Heart right ventricle (tissue), 16 donors: ENCODE measurements at regions not wholly inside any gene's neighbourhood (a gene's known extent, or its start where the extent isn't known, plus 50 kb on each side); places are given as distances from the start of the nearest gene placed in this dataset.
"Not testable (repeated sequence)": the region's sequence is repeated elsewhere in the genome, so short reads cannot be mapped to it uniquely, and the experiment has no call there.

Source experiments
- ATAC-seq, 8 donors: fragments of 200-7000 bp; cut with Tn5 transposase; one replicate each; pipeline ENCODE4 v1.9.1; 2020; ENCODE audit warnings: mild to moderate bottlenecking in 8 of 8, moderate library complexity in 8 of 8, moderate number of reproducible peaks in 1 of 8
- DNase-seq, 2 donors: peaks; one replicate each; pipeline ENCODE4 v3.0.0-alpha.2; 2020
- H3K27ac ChIP-seq, 10 donors: fragments of 200-600 bp; sonication (generic) in 2 of 10; one replicate each; pipeline versions ENCODE4 v1.5.0 to v1.8.0; 2020 to 2022; ENCODE audit warnings: mild to moderate bottlenecking in 3 of 10
- H3K27me3 ChIP-seq, 7 donors: fragments of 200-600 bp; one replicate each; pipeline ENCODE4 v1.8.0; 2021 to 2022; ENCODE audit warnings: mild to moderate bottlenecking in 2 of 7
- H3K36me3 ChIP-seq, 9 donors: fragments of 200-600 bp; sonication (generic) in 1 of 9; one replicate each; pipeline versions ENCODE4 v1.5.0 to v1.8.0; 2020 to 2022; ENCODE audit warnings: mild to moderate bottlenecking in 2 of 9
- H3K4me1 ChIP-seq, 9 donors: fragments of 200-600 bp; sonication (generic) in 1 of 9; one replicate each; pipeline versions ENCODE4 v1.5.0 to v1.8.0; 2020 to 2022; ENCODE audit warnings: mild to moderate bottlenecking in 4 of 9
- H3K4me3 ChIP-seq, 10 donors: fragments of 200-600 bp; sonication (generic) in 2 of 10; one replicate each; pipeline versions ENCODE4 v1.5.0 to v1.8.0; 2020 to 2022; ENCODE audit warnings: mild to moderate bottlenecking in 7 of 10, moderate library complexity in 2 of 10
- H3K9me3 ChIP-seq, 11 donors: fragments of 200-600 bp in 10 of 11; sonication (generic) in 2 of 11; one replicate each; pipeline versions ENCODE4 v1.5.0 to v1.8.0; 2013 to 2022; ENCODE audit warnings: mild to moderate bottlenecking in 2 of 11, control low read depth in 1 of 11, moderate library complexity in 1 of 11
- CTCF ChIP-seq, 9 donors: fragments of 200-600 bp; sonication (generic) in 2 of 9; IDR thresholded peaks; one replicate each; pipeline versions ENCODE4 v1.5.0 to v1.8.0; 2021 to 2022; ENCODE audit warnings: antibody characterized with exemption in 9 of 9, mild to moderate bottlenecking in 5 of 9, moderate library complexity in 1 of 9
- WGBS, 2 donors: extraction: QIAGEN DNeasy Blood & Tissue Kit; methylation state at CpG; one replicate each; pipeline ENCODE4 v1.1.7; 2013; ENCODE audit warnings: inconsistent platforms in 1 of 2; 5-methylcytosine and 5-hydroxymethylcytosine counted together
- intact Hi-C, 10 donors: fragments of 100-400 bp; cut with DNase I; formaldehyde crosslinking; loops; one replicate each; pipeline versions ENCODE4 v1.11.1 to v1.14.2; 2022
- donor health status: Arrhythmogenic right ventricular cardiomyopathy.
- donor health status: ischemic (EF 13 %, LVEDD 7.1; RV severe dilation, severe dysfunction).
- donor health status: healthy with polysubstance abuse.
- donor health status: DM: no; HTN: yes; CAD: no.
- donor health status: DM: no; HTN: no; CAD: no.
- donor health status: ischemic (EF 25% LVEDD 6.9; RV normal size, moderate dysfunction).
- donor health status: ischemic (EF 25% LVEDD 5.7; RV mildly dilated, moderate dysfunction).
- donor health status: healthy.
- donor health status: DM: yes; HTN: yes; CAD: no.
- donor health status: Ischemic cardiomyopathy.
- donor health status: ischemic (EF 35%, LVEDD 5.7; RV mildly dilated, moderate dysfunction).
- donor health status: nonischemic (EF 11% LVEDD 7.7; RV severe dilation, severe dysfunction).
- donor health status: DM: yes; HTN: yes; CAD: no.
- donor health status: PGD.
- donor health status: ischemic (EF 29% LVEDD 5.4; RV normal size, mild dysfunction).
- donor health status: nonischemic (EF 23%, LVEDD 6.1; RV moderate dilation, normal function).

- Histone ChIP-seq H3K27ac (no peak overlapping the region), H3K4me3 (no peak overlapping the region), H3K4me1 (peaks cover 0 to 57% (median 20%) of the 10 kb centered on the region in 9 donors), H3K9me3 (no peaks in the 10 kb centered on the region), H3K27me3 (no peaks in the 10 kb centered on the region), H3K36me3 (no peaks in the 10 kb centered on the region)
- ATAC-seq (no peak), DNase-seq (no peak)
- TF ChIP-seq CTCF (IDR thresholded peaks at IDR 0.05) = no peak
- intact Hi-C loops = no loop called here
- 90 to 91% methylated on average over 10 of the region's 10 CpGs for WGBS, 2 donors
Observed at GRCh38 chr10:118963341-118963740, 66.2 kb upstream of the NANOS1 start.

GRCh38 chr10:118963933-118964332, 65.6 kb upstream of the NANOS1 start:
- Histone ChIP-seq H3K27me3 (no peaks in the 10 kb centered on the region), H3K9me3 (no peaks in the 10 kb centered on the region), H3K4me3 (no peak overlapping the region), H3K4me1 (peaks cover 0 to 54% (median 16%) of the 10 kb centered on the region in 9 donors), H3K27ac (no peak overlapping the region), H3K36me3 (no peaks in the 10 kb centered on the region)
- WGBS, 2 donors = 93 to 100% methylated on average over 2 of the region's 2 CpGs
- no peak for TF ChIP-seq CTCF (IDR thresholded peaks at IDR 0.05)
- ATAC-seq (no peak), DNase-seq (no peak)
- intact Hi-C loops = no loop called here

DNA sequence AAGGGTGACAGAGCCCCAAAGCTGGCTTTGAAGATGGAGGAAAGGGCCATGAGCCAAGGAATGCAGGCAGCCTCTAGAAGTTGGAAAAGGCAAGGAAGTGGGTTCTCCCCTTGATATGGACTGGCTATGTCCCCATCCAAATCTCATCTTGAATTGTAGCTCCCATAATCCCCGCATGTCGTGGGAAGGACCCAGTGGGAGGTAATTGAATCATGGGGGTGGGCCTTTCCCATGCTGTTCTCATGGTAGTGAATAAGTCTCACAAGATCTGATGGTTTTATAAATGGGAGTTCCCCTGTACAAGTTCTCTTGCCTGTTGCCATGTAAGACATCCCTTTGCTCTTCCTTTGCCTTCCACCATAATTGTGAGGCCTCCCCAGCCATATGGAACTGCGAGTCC, 65.0 kb upstream of the NANOS1 start:
- not testable (repeated sequence) for DNase-seq

GRCh38 chr10:118965096-118965495, 64.4 kb upstream of the NANOS1 start:
- Histone ChIP-seq H3K27me3 (no peaks in the 10 kb centered on the region), H3K36me3 (no peaks in the 10 kb centered on the region), H3K9me3 (no peaks in the 10 kb centered on the region), H3K4me1 (peaks cover 0 to 42% (median 6%) of the 10 kb centered on the region in 9 donors), H3K27ac (no peak overlapping the region), H3K4me3 (no peak overlapping the region)
- 93 to 94% methylated on average over 2 of the region's 2 CpGs for WGBS, 2 donors
- ATAC-seq (no peak), DNase-seq (no peak)
- intact Hi-C loops = loop anchor here in 2 of 10 donors (5.0 kb wide), 2 partner anchors 57 to 62 kb away; partner anchors contain the start of gene NANOS1 (in 1 of the 2)
- no peak for TF ChIP-seq CTCF (IDR thresholded peaks at IDR 0.05)

More for the DNA sequence above, 65.0 kb upstream of the NANOS1 start:
- H3K36me3 ChIP-seq, H3K4me3 ChIP-seq, H3K9me3 ChIP-seq, ATAC-seq, H3K27me3 ChIP-seq, intact Hi-C loops, H3K27ac ChIP-seq: not testable (repeated sequence)
- WGBS, 2 donors = 80 to 94% methylated on average over 3 of the region's 3 CpGs
- peaks cover 0 to 48% (median 12%) of the 10 kb centered on the region in 9 donors for H3K4me1 ChIP-seq

GRCh38 chr10:118965645-118966044, 63.9 kb upstream of the NANOS1 start:
- no peak overlapping the region for H3K4me3 ChIP-seq
- H3K27me3 ChIP-seq = no peaks in the 10 kb centered on the region
- 69 to 75% methylated on average over 9 of the region's 9 CpGs for WGBS, 2 donors
- peaks cover 0 to 38% (median 6%) of the 10 kb centered on the region in 9 donors for H3K4me1 ChIP-seq
- no peak overlapping the region for H3K27ac ChIP-seq
- no peak for TF ChIP-seq CTCF (IDR thresholded peaks at IDR 0.05)
- intact Hi-C loops = loop anchor here in 2 of 10 donors (5.0 kb wide), 2 partner anchors 57 to 62 kb away; partner anchors contain the start of gene NANOS1 (in 1 of the 2)
- no peaks in the 10 kb centered on the region for H3K9me3 ChIP-seq
- H3K36me3 ChIP-seq = no peaks in the 10 kb centered on the region
- ATAC-seq = no peak
- no peak for DNase-seq
